Suprapubic skin (tissue), 4 donors: ENCODE measurements at regions not wholly inside any gene's neighbourhood (a gene's known extent, or its start where the extent isn't known, plus 50 kb on each side); places are given as distances from the start of the nearest gene placed in this dataset.
"Not testable (repeated sequence)": the region's sequence is repeated elsewhere in the genome, so short reads cannot be mapped to it uniquely, and the experiment has no call there.

Experiments
- DNase-seq, 2 donors: peaks; one replicate each; pipeline ENCODE4 v3.0.0-alpha.2; 2019; ENCODE audit warnings: low spot score in 2 of 2
- H3K27ac ChIP-seq: fragments of 200-600 bp; sonication (generic); one replicate; pipeline ENCODE4 v1.5.1; 2019
- H3K27me3 ChIP-seq: fragments of 200-600 bp; sonication (generic); one replicate; pipeline ENCODE4 v1.5.1; 2019
- H3K36me3 ChIP-seq: fragments of 200-600 bp; sonication (generic); one replicate; pipeline ENCODE4 v1.5.1; 2019
- H3K4me1 ChIP-seq: fragments of 200-600 bp; sonication (generic); one replicate; pipeline ENCODE4 v1.5.1; 2019
- H3K4me3 ChIP-seq: fragments of 200-600 bp; sonication (generic); one replicate; pipeline ENCODE4 v1.5.1; 2019; ENCODE audit warnings: mild to moderate bottlenecking
- H3K9me3 ChIP-seq: fragments of 200-600 bp; sonication (generic); one replicate; pipeline ENCODE4 v1.5.1; 2019
- EP300 ChIP-seq: sonication (generic); formaldehyde crosslinking; IDR thresholded peaks from one replicate; pipeline ENCODE4 v1.6.1; 2017; ENCODE audit warnings: antibody characterized with exemption
- POLR2A ChIP-seq, 2 donors: fragments of 450-650 bp; IDR thresholded peaks; one replicate each; pipeline ENCODE4 v1.6.1; 2017; ENCODE audit warnings: antibody characterized with exemption in 2 of 2, mild to moderate bottlenecking in 2 of 2, moderate library complexity in 2 of 2
- POLR2AphosphoS5 ChIP-seq, 3 donors: sonication (generic); formaldehyde crosslinking; IDR thresholded peaks; one replicate each; pipeline ENCODE4 v1.6.1; 2017; ENCODE audit warnings: antibody characterized with exemption in 3 of 3
- WGBS: methylation state at CpG from one replicate; pipeline ENCODE4 v1.1.5; 2018; 5-methylcytosine and 5-hydroxymethylcytosine counted together
- TF ChIP-seq, protein P1 (sequence below), 2 donors: fragments of 200-600 bp in 1 of 2; fragments of 450-650 bp in 1 of 2; sonication (generic) in 1 of 2; IDR thresholded peaks; one replicate each; pipeline ENCODE4 v1.5.1; 2016 to 2019; ENCODE audit warnings: antibody characterized with exemption in 2 of 2, mild to moderate bottlenecking in 1 of 2, moderate library complexity in 1 of 2

DNA sequence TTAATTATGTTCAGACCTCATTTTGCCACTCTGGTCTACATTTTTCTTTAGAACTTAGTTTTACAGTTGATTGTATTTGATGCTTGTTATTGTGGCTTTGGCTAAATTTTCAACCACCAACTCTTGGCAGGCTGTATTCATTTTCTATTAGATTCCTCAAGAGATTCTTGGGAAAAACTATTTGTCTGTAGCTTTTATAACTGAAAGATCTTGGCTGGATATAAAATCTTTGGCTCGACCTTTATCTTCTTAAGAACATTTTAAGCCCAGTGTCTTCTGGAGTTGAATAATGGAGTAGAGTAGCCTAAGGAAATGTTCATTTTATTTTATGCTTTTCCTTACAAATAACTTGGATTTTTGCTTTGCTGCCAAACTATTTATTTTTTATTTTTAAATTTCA is 848.5 kb downstream of the PCDH17 start:
- DNase-seq: no peak
- H3K4me1 ChIP-seq: no peaks in the 10 kb centered on the region
- H3K4me3 ChIP-seq: no peak overlapping the region
- H3K9me3 ChIP-seq: no peaks in the 10 kb centered on the region
- TF ChIP-seq EP300 (no peak), POLR2A (IDR thresholded peaks at IDR 0.05) (no peak), POLR2AphosphoS5 (IDR thresholded peaks at IDR 0.05) (no peak)
- TF ChIP-seq, protein P1, sequence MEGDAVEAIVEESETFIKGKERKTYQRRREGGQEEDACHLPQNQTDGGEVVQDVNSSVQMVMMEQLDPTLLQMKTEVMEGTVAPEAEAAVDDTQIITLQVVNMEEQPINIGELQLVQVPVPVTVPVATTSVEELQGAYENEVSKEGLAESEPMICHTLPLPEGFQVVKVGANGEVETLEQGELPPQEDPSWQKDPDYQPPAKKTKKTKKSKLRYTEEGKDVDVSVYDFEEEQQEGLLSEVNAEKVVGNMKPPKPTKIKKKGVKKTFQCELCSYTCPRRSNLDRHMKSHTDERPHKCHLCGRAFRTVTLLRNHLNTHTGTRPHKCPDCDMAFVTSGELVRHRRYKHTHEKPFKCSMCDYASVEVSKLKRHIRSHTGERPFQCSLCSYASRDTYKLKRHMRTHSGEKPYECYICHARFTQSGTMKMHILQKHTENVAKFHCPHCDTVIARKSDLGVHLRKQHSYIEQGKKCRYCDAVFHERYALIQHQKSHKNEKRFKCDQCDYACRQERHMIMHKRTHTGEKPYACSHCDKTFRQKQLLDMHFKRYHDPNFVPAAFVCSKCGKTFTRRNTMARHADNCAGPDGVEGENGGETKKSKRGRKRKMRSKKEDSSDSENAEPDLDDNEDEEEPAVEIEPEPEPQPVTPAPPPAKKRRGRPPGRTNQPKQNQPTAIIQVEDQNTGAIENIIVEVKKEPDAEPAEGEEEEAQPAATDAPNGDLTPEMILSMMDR (IDR thresholded peaks at IDR 0.05): no peak
- H3K36me3 ChIP-seq: no peaks in the 10 kb centered on the region
- no peak overlapping the region for H3K27ac ChIP-seq
- no peaks in the 10 kb centered on the region for H3K27me3 ChIP-seq
- WGBS: 33% methylated on average over 1 of the region's 1 CpG

DNA sequence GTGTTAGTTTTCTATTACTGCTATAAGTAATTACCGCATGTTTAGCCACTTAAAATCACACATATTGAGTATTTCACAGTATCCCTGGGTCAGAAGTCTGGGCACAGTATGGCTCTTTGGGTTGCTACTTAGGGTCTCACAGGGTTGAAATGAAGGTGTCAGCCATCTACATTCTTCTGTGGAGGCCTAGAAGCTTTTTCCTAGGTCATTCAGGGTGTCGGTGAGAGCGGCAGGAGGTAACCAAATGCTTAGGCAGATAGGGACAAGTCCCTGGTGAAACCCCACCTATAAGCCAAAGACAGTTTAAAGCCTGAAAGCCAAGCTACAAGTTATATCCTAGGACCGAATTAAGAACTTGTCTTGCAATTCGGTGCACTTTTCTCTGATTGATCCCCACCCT is 856.7 kb downstream of the PCDH17 start:
- Histone ChIP-seq H3K4me3 (no peak overlapping the region), H3K27ac (no peak overlapping the region), H3K27me3 (no peaks in the 10 kb centered on the region), H3K9me3 (no peaks in the 10 kb centered on the region), H3K4me1 (no peaks in the 10 kb centered on the region), H3K36me3 (no peaks in the 10 kb centered on the region)
- DNase-seq: no peak
- TF ChIP-seq EP300 (no peak), POLR2A (IDR thresholded peaks at IDR 0.05) (no peak)
- TF ChIP-seq, protein P1 (IDR thresholded peaks at IDR 0.05): no peak
- 92% methylated on average over 5 of the region's 5 CpGs for WGBS

DNA sequence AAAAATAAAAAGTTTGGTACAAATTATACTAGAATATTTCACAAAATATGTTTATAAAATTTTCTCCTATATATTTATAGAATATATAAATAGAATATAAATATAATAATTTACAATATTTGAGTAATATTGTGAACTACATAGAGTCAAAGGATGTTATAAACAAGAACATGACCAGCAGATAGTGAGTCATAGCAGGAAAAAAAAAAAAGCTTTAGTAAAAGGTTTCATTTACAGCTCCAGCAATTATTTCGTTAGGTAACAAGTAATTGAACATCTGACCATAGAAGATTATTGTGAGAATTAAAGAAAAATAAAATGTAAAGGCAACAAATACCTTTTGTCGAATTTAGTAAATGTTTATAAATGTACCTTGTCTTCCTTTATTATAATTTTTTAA is 864.1 kb downstream of the PCDH17 start:
- no peak for DNase-seq
- H3K4me3 ChIP-seq: no peak overlapping the region
- no peaks in the 10 kb centered on the region for H3K27me3 ChIP-seq
- no peaks in the 10 kb centered on the region for H3K4me1 ChIP-seq
- TF ChIP-seq POLR2AphosphoS5 (IDR thresholded peaks at IDR 0.05): no peak
- no peak for TF ChIP-seq EP300
- TF ChIP-seq, protein P1 (IDR thresholded peaks at IDR 0.05): no peak
- TF ChIP-seq POLR2A (IDR thresholded peaks at IDR 0.05): no peak
- no peaks in the 10 kb centered on the region for H3K36me3 ChIP-seq
- no peaks in the 10 kb centered on the region for H3K9me3 ChIP-seq
- 78% methylated on average over 2 of the region's 2 CpGs for WGBS
- no peak overlapping the region for H3K27ac ChIP-seq

DNA sequence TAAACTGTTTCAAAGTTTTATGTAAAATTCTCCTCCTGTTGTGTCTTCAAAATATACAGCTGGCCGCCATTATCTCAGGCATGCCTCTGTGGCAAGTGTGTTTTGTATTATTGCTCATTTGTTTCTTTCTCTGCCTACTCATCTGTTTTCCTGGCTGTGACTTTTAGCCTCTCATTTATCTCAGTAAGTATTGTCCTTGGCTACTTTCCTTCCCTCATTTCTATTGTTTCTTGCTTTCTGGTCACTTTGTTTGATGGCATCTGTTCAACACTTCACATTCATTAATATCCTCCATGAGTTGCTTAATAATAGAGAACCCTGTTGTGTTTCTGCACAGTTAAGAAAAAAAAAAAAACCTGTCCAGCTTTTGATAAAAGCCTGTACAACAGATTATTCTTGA is 869.4 kb downstream of the PCDH17 start:
- Histone ChIP-seq H3K27me3 (no peaks in the 10 kb centered on the region), H3K36me3 (no peaks in the 10 kb centered on the region), H3K4me3 (no peak overlapping the region), H3K27ac (no peak overlapping the region), H3K4me1 (no peaks in the 10 kb centered on the region), H3K9me3 (no peaks in the 10 kb centered on the region)
- TF ChIP-seq POLR2A (IDR thresholded peaks at IDR 0.05) (no peak), EP300 (no peak), POLR2AphosphoS5 (IDR thresholded peaks at IDR 0.05) (no peak)
- TF ChIP-seq, protein P1 (IDR thresholded peaks at IDR 0.05): no peak
- WGBS: 67% methylated on average over 1 of the region's 1 CpG
- no peak for DNase-seq

DNA sequence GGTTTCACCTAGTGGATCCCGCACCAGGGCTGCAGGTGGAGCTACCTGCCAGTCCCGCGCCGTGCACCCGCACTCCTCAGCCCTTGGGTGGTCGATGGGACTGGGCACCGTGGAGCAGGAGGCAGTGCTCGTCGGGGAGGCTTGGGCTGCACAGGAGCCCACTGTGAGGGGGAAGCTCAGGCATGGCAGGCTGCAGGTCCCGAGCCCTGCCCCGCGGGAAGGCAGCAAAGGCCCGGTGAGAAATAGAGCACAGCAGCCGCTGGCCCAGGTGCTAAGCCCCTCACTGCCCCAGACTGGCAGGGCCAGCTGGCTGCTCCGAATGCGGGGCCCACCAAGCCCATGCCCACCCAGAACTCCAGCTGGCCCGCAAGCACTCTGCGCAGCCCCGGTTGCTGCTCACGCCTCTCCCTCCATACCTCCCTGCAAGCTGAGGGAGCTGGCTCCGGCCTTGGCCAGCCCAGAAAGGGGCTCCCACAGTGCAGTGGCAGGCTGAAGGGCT is 872.7 kb downstream of the PCDH17 start:
- WGBS: 100% methylated on average over 4 of the region's 21 CpGs

DNA sequence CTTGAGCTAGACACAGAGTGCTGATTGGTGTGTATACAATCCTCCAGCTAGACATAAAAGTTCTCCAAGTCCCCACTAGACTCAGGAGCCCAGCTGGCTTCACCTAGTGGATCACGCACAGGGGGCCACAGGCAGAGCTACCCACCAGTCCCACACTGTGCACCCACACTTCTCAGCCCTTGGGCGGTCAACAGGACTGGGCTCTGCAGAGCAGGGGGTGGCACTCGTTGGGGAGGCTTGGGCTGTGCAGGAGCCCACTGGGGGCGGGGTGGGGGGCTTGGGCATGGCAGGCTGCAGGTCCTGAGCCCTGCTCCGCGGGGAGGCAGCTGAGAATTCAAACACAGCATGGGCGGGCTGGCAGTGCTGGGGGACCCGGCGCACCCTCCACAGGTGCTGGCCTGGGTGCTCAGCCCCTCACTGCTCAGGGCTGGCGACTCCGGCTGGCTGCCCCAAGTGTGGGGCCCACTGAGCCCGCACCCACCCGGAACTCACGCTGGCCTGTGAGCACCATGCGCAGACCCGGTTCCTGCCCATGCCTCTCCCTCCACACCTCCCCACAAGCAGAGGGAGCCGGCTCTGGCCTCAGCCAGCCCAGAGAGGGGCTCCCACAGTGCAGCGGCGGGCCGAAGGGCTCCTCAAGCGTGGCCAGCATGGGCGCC is 873.8 kb downstream of the PCDH17 start:
- not testable (repeated sequence) for H3K27ac ChIP-seq, H3K9me3 ChIP-seq, H3K4me1 ChIP-seq, DNase-seq, H3K36me3 ChIP-seq, H3K27me3 ChIP-seq, H3K4me3 ChIP-seq
- 95% methylated on average over 2 of the region's 22 CpGs for WGBS

More for the DNA sequence above, 872.7 kb downstream of the PCDH17 start:
- H3K27me3 ChIP-seq, H3K27ac ChIP-seq, H3K9me3 ChIP-seq, DNase-seq, H3K4me3 ChIP-seq, H3K36me3 ChIP-seq, H3K4me1 ChIP-seq: not testable (repeated sequence)
